ENCODE measurements at regions not wholly inside any gene's neighbourhood (a gene's known extent, or its start where the extent isn't known, plus 50 kb on each side); places are given as distances from the start of the nearest gene placed in this dataset.

GRCh38 chr6:21785164-21785563, 191.6 kb downstream of the SOX4 start:
- POLR2A ChIA-PET: no interaction called here
- in situ Hi-C loops (cut with HindIII; ENCODE audit: low pct_unique_long_range_greater_than_20kb, low sequenced_read_pairs): no loop called here
- no peak for DNase-seq (ENCODE audit: low read depth, low spot score)

GRCh38 chr6:21791056-21791455, 197.5 kb downstream of the SOX4 start:
- Histone ChIP-seq H3K4me3 (ENCODE audit: low read depth in 2 of 2, low read length in 2 of 2) (no peak overlapping the region), H3K27me3 (ENCODE audit: control insufficient read depth, insufficient read depth, low read length) (no peaks in the 10 kb centered on the region), H3K9me3 (ENCODE audit: control insufficient read depth, insufficient read depth, low read depth, low read length) (no peaks in the 10 kb centered on the region), H3K4me1 (ENCODE audit: control insufficient read depth, insufficient read depth, low read length) (no peaks in the 10 kb centered on the region; the same call in 1 of the 2 replicates), H3K27ac (ENCODE audit: low read length) (no peak overlapping the region), H3K36me3 (ENCODE audit: control insufficient read depth, insufficient read depth, low read length) (no peaks in the 10 kb centered on the region)
- POLR2A ChIA-PET: interaction anchor here (0.7 kb wide), 1 partner anchor 15 kb away, joined by 5 read pairs; no protein-coding TSS in a partner anchor
- DNase-seq (ENCODE audit: low read depth, low spot score): no peak
- in situ Hi-C loops (cut with HindIII; ENCODE audit: low pct_unique_long_range_greater_than_20kb, low sequenced_read_pairs) (no loop called here), intact Hi-C loops (cut with micrococcal nuclease; ENCODE audit: unreplicated experiment) (no loop called here)
- BruUV-seq (replicated peaks): no TSS peak
- CTCF ChIA-PET: no interaction called here
- TF ChIP-seq SIN3A (IDR thresholded peaks at IDR 0.05; ENCODE audit: borderline replicate concordance, insufficient read depth, low read depth, low read length): no peak
- TF ChIP-seq, protein P1, sequence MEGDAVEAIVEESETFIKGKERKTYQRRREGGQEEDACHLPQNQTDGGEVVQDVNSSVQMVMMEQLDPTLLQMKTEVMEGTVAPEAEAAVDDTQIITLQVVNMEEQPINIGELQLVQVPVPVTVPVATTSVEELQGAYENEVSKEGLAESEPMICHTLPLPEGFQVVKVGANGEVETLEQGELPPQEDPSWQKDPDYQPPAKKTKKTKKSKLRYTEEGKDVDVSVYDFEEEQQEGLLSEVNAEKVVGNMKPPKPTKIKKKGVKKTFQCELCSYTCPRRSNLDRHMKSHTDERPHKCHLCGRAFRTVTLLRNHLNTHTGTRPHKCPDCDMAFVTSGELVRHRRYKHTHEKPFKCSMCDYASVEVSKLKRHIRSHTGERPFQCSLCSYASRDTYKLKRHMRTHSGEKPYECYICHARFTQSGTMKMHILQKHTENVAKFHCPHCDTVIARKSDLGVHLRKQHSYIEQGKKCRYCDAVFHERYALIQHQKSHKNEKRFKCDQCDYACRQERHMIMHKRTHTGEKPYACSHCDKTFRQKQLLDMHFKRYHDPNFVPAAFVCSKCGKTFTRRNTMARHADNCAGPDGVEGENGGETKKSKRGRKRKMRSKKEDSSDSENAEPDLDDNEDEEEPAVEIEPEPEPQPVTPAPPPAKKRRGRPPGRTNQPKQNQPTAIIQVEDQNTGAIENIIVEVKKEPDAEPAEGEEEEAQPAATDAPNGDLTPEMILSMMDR (IDR thresholded peaks at IDR 0.05): no peak
- no peak for TF ChIP-seq POLR2AphosphoS5 (IDR thresholded peaks at IDR 0.05; ENCODE audit: low read depth, low read length)
- ATAC-seq: no peak

More at GRCh38 chr6:21785164-21785563, 191.6 kb downstream of the SOX4 start:
- Histone ChIP-seq H3K36me3 (ENCODE audit: control insufficient read depth, insufficient read depth, low read length) (no peaks in the 10 kb centered on the region), H3K27me3 (ENCODE audit: control insufficient read depth, insufficient read depth, low read length) (no peaks in the 10 kb centered on the region), H3K4me1 (ENCODE audit: control insufficient read depth, insufficient read depth, low read length) (peaks cover 2% of the 10 kb centered on the region; the same call in 1 of the 2 replicates), H3K4me3 (ENCODE audit: low read depth in 2 of 2, low read length in 2 of 2) (no peak overlapping the region), H3K9me3 (ENCODE audit: control insufficient read depth, insufficient read depth, low read depth, low read length) (no peaks in the 10 kb centered on the region), H3K27ac (ENCODE audit: low read length) (peak overlapping the region; percentile 55; the same call in 1 of the 2 replicates)
- BruUV-seq (replicated peaks): no TSS peak
- intact Hi-C loops (cut with micrococcal nuclease; ENCODE audit: unreplicated experiment): no loop called here
- ATAC-seq: no peak
- TF ChIP-seq TCF7L2 (IDR thresholded peaks at IDR 0.05; ENCODE audit: low read depth, low read length) (no peak), SIN3A (IDR thresholded peaks at IDR 0.05; ENCODE audit: borderline replicate concordance, insufficient read depth, low read depth, low read length) (no peak), REST (IDR thresholded peaks at IDR 0.05; ENCODE audit: insufficient read depth in 1 of 2, low read depth in 2 of 2, low read length in 1 of 2) (no peak)
- TF ChIP-seq, protein P1 (IDR thresholded peaks at IDR 0.05): no peak
- CTCF ChIA-PET: no interaction called here
